Sigmoid colon (tissue), 6 donors: ENCODE measurements at regions not wholly inside any gene's neighbourhood (a gene's known extent, or its start where the extent isn't known, plus 50 kb on each side); places are given as distances from the start of the nearest gene placed in this dataset.

ENCODE experiments used
- DNase-seq: peaks from one replicate; pipeline ENCODE4 v3.0.0-alpha.2; 2019
- H3K27ac ChIP-seq, 4 donors: fragments of 200-600 bp; sonication (generic); one replicate each; pipeline ENCODE4 v1.5.1; 2016 to 2019; ENCODE audit warnings: mild to moderate bottlenecking in 1 of 4
- H3K27me3 ChIP-seq, 3 donors: fragments of 200-600 bp; sonication (generic); one replicate each; pipeline ENCODE4 v1.5.1; 2019; ENCODE audit warnings: mild to moderate bottlenecking in 1 of 3
- H3K36me3 ChIP-seq, 4 donors: fragments of 200-600 bp; sonication (generic); one replicate each; pipeline ENCODE4 v1.5.1; 2016 to 2019
- H3K4me1 ChIP-seq, 4 donors: fragments of 200-600 bp; sonication (generic); one replicate each; pipeline ENCODE4 v1.5.1; 2017 to 2019
- H3K4me3 ChIP-seq, 4 donors: fragments of 200-600 bp; sonication (generic); one replicate each; pipeline ENCODE4 v1.5.1; 2017 to 2019; ENCODE audit warnings: mild to moderate bottlenecking in 2 of 4, moderate library complexity in 1 of 4
- H3K9me3 ChIP-seq, 4 donors: fragments of 200-600 bp in 3 of 4; sonication (generic) in 3 of 4; one replicate each; pipeline versions ENCODE4 v1.5.1 to v1.6.1; 2013 to 2019
- EP300 ChIP-seq, 4 donors: sonication (generic); formaldehyde crosslinking; IDR thresholded peaks; one replicate each; pipeline ENCODE4 v1.6.1; 2017; ENCODE audit warnings: antibody characterized with exemption in 4 of 4
- POLR2A ChIP-seq, 2 donors: fragments of 450-650 bp; IDR thresholded peaks; one replicate each; pipeline ENCODE4 v1.6.1; 2016; ENCODE audit warnings: antibody characterized with exemption in 2 of 2, mild to moderate bottlenecking in 2 of 2, moderate library complexity in 2 of 2
- POLR2AphosphoS5 ChIP-seq, 4 donors: sonication (generic); formaldehyde crosslinking; IDR thresholded peaks; one replicate each; pipeline ENCODE4 v1.6.1; 2017; ENCODE audit warnings: antibody characterized with exemption in 4 of 4
- WGBS, 2 donors: extraction: QIAGEN DNeasy Blood & Tissue Kit; methylation state at CpG; one replicate each; pipeline ENCODE4 v1.1.7; 2013; 5-methylcytosine and 5-hydroxymethylcytosine counted together
- intact Hi-C: fragments of 100-400 bp; cut with DNase I; formaldehyde crosslinking; loops from one replicate; pipeline ENCODE4 v1.15.1; 2023
- TF ChIP-seq, protein P1 (sequence below), 4 experiments: fragments of 450-650 bp in 3 of 4; fragments of 200-600 bp in 1 of 4; IDR thresholded peaks; one replicate each; pipeline ENCODE4 v1.5.1; 2016 to 2019; ENCODE audit warnings: antibody characterized with exemption in 4 of 4, mild to moderate bottlenecking in 3 of 4, moderate library complexity in 2 of 4
- donor health status: healthy with polysubstance abuse.
- donor health status: healthy.

DNA sequence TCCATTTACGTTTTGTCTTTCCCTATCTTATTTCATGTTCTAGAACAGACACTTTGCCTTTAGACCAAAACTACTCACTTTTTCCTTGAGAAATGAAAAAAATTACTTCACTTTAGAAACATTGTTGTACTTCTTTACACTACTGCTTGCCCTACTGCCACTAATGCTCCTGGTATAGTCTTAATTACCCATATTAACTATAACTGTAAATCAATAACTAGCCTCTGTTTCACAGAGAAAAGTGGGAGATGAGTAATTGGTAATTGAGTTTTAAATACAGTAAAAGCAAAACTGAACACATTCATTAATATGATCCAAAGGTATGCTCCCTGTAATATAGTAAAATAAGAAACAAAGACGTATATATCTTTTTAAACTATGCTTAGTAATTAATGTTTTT is 111.1 kb upstream of the JADE1 start:
- intact Hi-C loops: no loop called here
- 53 to 81% methylated on average over 2 of the region's 2 CpGs for whole genome bisulfite sequencing, 2 donors

GRCh38 chr4:128697323-128697722 is 112.2 kb upstream of the JADE1 start:
- no peaks in the 10 kb centered on the region for H3K36me3 ChIP-seq
- peaks cover 0 to 3% (median 0%) of the 10 kb centered on the region in 4 donors for H3K9me3 ChIP-seq
- H3K27me3 ChIP-seq: no peaks in the 10 kb centered on the region
- WGBS, 2 donors: 37 to 80% methylated on average over 5 of the region's 5 CpGs
- no peak overlapping the region for H3K27ac ChIP-seq
- H3K4me1 ChIP-seq: no peaks in the 10 kb centered on the region
- DNase-seq: no peak
- no peak for TF ChIP-seq POLR2A (IDR thresholded peaks at IDR 0.05)
- TF ChIP-seq, protein P1, sequence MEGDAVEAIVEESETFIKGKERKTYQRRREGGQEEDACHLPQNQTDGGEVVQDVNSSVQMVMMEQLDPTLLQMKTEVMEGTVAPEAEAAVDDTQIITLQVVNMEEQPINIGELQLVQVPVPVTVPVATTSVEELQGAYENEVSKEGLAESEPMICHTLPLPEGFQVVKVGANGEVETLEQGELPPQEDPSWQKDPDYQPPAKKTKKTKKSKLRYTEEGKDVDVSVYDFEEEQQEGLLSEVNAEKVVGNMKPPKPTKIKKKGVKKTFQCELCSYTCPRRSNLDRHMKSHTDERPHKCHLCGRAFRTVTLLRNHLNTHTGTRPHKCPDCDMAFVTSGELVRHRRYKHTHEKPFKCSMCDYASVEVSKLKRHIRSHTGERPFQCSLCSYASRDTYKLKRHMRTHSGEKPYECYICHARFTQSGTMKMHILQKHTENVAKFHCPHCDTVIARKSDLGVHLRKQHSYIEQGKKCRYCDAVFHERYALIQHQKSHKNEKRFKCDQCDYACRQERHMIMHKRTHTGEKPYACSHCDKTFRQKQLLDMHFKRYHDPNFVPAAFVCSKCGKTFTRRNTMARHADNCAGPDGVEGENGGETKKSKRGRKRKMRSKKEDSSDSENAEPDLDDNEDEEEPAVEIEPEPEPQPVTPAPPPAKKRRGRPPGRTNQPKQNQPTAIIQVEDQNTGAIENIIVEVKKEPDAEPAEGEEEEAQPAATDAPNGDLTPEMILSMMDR (IDR thresholded peaks at IDR 0.05): no peak
- intact Hi-C loops: no loop called here
- H3K4me3 ChIP-seq: no peak overlapping the region

More for the DNA sequence above, 111.1 kb upstream of the JADE1 start:
- DNase-seq: no peak
- H3K4me3 ChIP-seq: no peak overlapping the region
- H3K36me3 ChIP-seq: no peaks in the 10 kb centered on the region
- no peaks in the 10 kb centered on the region for H3K4me1 ChIP-seq
- H3K27ac ChIP-seq: no peak overlapping the region
- H3K9me3 ChIP-seq: peaks cover 0 to 3% (median 0%) of the 10 kb centered on the region in 4 donors
- no peak for TF ChIP-seq POLR2A (IDR thresholded peaks at IDR 0.05)
- TF ChIP-seq POLR2AphosphoS5 (IDR thresholded peaks at IDR 0.05): no peak
- TF ChIP-seq, protein P1 (IDR thresholded peaks at IDR 0.05): no peak
- no peak for TF ChIP-seq EP300 (IDR thresholded peaks at IDR 0.05)
- H3K27me3 ChIP-seq: no peaks in the 10 kb centered on the region

DNA sequence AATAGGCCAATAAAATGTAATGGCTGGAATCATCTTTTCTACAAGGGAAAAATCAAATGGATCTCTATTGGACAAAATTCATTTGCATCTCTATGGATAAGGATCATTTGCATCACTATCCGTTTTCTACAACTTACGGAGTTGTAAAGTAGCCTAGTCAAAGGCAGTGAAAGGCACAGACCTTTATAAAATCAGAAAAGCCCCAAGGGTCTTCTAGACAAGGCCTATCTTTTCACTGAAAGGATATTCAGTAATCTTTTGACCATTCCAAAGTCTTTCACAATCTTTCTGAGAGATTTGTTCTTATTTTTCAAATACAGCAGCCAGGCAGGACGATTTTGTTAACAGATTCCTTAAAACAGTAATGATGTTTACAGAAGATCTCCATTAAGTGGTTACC is 119.5 kb upstream of the JADE1 start:
- Histone ChIP-seq H3K4me3 (no peak overlapping the region), H3K36me3 (no peaks in the 10 kb centered on the region), H3K27me3 (no peaks in the 10 kb centered on the region), H3K9me3 (peaks cover 0 to 3% (median 0%) of the 10 kb centered on the region in 4 donors), H3K4me1 (peaks cover 0 to 14% (median 2%) of the 10 kb centered on the region in 4 donors), H3K27ac (no peak overlapping the region)
- TF ChIP-seq POLR2A (IDR thresholded peaks at IDR 0.05): no peak
- intact Hi-C loops: no loop called here
- WGBS, 2 donors: 84 to 87% methylated on average over 3 of the region's 3 CpGs
- no peak for DNase-seq

GRCh38 chr4:128688846-128689437 is 120.6 kb upstream of the JADE1 start:
- DNase-seq: no peak
- intact Hi-C loops: no loop called here
- H3K4me1 ChIP-seq: peaks cover 0 to 14% (median 2%) of the 10 kb centered on the region in 4 donors
- H3K27me3 ChIP-seq: no peaks in the 10 kb centered on the region
- 68 to 79% methylated on average over 3 of the region's 3 CpGs for WGBS, 2 donors
- peak overlapping the region in 1 of 4 donors; percentile 6 for H3K27ac ChIP-seq
- TF ChIP-seq POLR2A (IDR thresholded peaks at IDR 0.05) (no peak), POLR2AphosphoS5 (IDR thresholded peaks at IDR 0.05) (no peak), EP300 (IDR thresholded peaks at IDR 0.05) (no peak)
- TF ChIP-seq, protein P1 (IDR thresholded peaks at IDR 0.05): no peak
- H3K4me3 ChIP-seq: no peak overlapping the region
- H3K36me3 ChIP-seq: no peaks in the 10 kb centered on the region
- no peaks in the 10 kb centered on the region for H3K9me3 ChIP-seq

- peaks cover 0 to 14% (median 2%) of the 10 kb centered on the region in 4 donors for H3K4me1 ChIP-seq
- H3K36me3 ChIP-seq: no peaks in the 10 kb centered on the region
- WGBS, 2 donors: 34 to 70% methylated on average over 3 of the region's 3 CpGs
- no peak for DNase-seq
- no peaks in the 10 kb centered on the region for H3K9me3 ChIP-seq
- H3K4me3 ChIP-seq: no peak overlapping the region
- H3K27me3 ChIP-seq: no peaks in the 10 kb centered on the region
- intact Hi-C loops: no loop called here
- H3K27ac ChIP-seq: peak overlapping the region in 1 of 4 donors; percentile 6
- TF ChIP-seq POLR2A (IDR thresholded peaks at IDR 0.05) (no peak), EP300 (IDR thresholded peaks at IDR 0.05) (no peak), POLR2AphosphoS5 (IDR thresholded peaks at IDR 0.05) (no peak)
- TF ChIP-seq, protein P1 (IDR thresholded peaks at IDR 0.05): no peak
Observed at GRCh38 chr4:128688033-128688721, 121.3 kb upstream of the JADE1 start.
